RKO (cell line): ENCODE measurements at regions not wholly inside any gene's neighbourhood (a gene's known extent, or its start where the extent isn't known, plus 50 kb on each side); places are given as distances from the start of the nearest gene placed in this dataset.
A peak's percentile ranks its signal among the peaks of the same experiment; 100 is the strongest.

Source experiments
- DNase-seq: peaks from one replicate; pipeline ENCODE4 v3.0.0-alpha.2; 2016; ENCODE audit warnings: low spot score

GRCh38 chr22:48855593-48856307 is 971.9 kb downstream of the BRD1 start:
- no peak for DNase-seq

GRCh38 chr22:48855013-48855412 is 972.7 kb downstream of the BRD1 start:
- DNase-seq, result no peak

- no peak for DNase-seq
Observed at GRCh38 chr22:48853627-48854240, 973.9 kb downstream of the BRD1 start.

GRCh38 chr22:48851933-48852549 is 975.6 kb downstream of the BRD1 start:
- no peak for DNase-seq

- no peak for DNase-seq
Observed at GRCh38 chr22:48850658-48851287, 976.9 kb downstream of the BRD1 start.

- DNase-seq, result no peak
Observed at GRCh38 chr22:48849963-48850657, 977.6 kb downstream of the BRD1 start.

- DNase-seq, result no peak
Observed at GRCh38 chr22:48849219-48849912, 978.3 kb downstream of the BRD1 start.

- no peak for DNase-seq
Observed at GRCh38 chr22:48846200-48846599, 981.5 kb downstream of the BRD1 start.

GRCh38 chr22:48845356-48845936 is 982.2 kb downstream of the BRD1 start:
- no peak for DNase-seq

- no peak for DNase-seq
Observed at GRCh38 chr22:48844056-48844675, 983.5 kb downstream of the BRD1 start.

- no peak for DNase-seq
Observed at GRCh38 chr22:48843640-48844039, 984.0 kb downstream of the BRD1 start.

GRCh38 chr22:48842976-48843375 is 984.7 kb downstream of the BRD1 start:
- no peak for DNase-seq

GRCh38 chr22:48842583-48842945 is 985.1 kb downstream of the BRD1 start:
- no peak for DNase-seq

- DNase-seq, result no peak
Observed at GRCh38 chr22:48841881-48842582, 985.6 kb downstream of the BRD1 start.

- DNase-seq, result no peak
Observed at GRCh38 chr22:48840112-48840949, 987.3 kb downstream of the BRD1 start.

GRCh38 chr22:48838846-48839730 is 988.6 kb downstream of the BRD1 start:
- DNase-seq, result no peak

- no peak for DNase-seq
Observed at GRCh38 chr22:48838376-48838775, 989.3 kb downstream of the BRD1 start.

- peak; percentile 9 for DNase-seq
Observed at GRCh38 chr22:48837341-48837935, 990.2 kb downstream of the BRD1 start.
